NCI-H2171 (cell line): ENCODE measurements at regions not wholly inside any gene's neighbourhood (a gene's known extent, or its start where the extent isn't known, plus 50 kb on each side); places are given as distances from the start of the nearest gene placed in this dataset.

Source experiments
- DNase-seq: peaks from one replicate; lab custom pipeline; 2025; lab: John Stamatoyannopoulos, UW

DNA sequence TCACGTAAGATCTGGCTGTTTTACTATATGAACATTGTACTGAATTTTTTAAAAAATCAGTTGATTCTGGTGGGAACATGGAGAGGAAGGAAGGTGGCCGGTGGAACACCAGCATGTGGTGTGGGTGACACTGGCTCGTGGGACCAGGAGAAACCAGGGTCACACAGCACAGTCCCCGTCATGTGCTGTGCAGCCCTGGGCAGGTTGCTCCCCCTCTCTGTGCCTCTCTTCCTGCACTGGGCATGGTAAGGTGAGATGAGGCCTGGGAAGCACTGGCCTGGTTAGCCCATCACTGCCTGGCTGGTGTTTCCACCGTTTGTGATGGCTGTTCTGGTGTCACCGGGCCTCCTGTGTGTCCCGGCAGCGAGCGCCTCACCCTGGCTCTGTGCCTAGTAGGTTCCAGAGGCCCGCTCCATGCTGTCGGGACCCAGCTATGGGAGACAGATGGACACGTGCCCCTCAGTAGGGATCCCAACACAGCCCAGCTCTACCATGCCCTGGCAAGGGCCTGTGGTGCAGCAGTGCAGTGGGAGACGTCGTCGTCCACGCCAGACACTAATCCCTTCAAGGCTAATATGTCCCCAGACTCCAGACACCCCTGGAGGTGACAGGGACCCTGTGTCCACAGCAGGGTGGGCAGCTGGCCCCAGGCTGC, 88.2 kb upstream of the LINC01488 start:
- no peak for DNase-seq

DNA sequence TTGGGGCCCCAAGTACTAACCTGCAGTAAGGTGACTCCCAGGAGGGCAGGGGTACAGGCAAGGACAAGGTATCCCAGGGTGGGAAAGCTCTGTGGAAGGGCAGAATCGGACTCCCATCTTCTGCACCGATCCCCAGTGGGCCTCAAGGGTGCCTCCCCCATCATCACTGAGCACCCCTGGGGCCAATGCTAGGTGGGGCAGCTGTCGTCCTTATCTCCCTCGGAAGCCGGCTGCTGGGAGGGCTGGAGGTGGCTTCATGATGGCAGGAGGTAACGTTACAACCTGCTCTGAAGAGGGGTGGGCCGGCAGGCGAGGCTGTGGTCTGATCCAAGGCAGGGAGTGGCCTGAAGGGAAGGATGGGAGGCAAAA, 87.6 kb upstream of the LINC01488 start:
- DNase-seq: no peak

DNA sequence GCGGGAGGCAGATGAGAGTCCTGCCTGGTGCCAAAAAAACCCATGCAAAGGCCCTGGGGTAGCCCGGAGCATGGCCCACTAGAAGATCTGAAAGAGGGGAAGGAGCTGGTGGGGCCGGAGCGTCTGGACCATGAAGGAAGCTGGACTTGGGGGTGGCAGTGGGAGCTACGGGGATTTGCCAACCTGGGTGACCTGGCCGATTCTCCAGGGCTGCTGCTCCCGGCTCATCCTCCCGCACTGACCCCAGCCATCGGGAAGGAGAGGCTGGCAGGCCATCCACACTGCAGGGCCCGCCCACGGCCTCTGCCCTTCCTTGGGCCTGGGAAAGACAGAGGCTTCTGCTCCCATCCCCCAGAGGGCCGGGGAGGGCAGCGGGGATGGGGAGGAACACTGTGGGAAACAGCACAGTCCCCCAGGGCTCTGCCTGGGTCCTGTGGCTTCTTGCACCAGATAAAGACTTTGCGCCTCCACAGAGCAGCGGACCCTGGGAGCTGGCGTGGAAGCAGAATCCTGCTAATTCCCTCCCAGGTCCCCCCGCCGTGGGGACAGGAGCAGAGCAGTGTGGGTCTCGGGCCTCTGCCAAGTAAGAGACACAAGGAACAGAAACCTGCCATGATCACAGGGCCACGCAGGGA, 87.1 kb upstream of the LINC01488 start:
- DNase-seq: no peak

DNA sequence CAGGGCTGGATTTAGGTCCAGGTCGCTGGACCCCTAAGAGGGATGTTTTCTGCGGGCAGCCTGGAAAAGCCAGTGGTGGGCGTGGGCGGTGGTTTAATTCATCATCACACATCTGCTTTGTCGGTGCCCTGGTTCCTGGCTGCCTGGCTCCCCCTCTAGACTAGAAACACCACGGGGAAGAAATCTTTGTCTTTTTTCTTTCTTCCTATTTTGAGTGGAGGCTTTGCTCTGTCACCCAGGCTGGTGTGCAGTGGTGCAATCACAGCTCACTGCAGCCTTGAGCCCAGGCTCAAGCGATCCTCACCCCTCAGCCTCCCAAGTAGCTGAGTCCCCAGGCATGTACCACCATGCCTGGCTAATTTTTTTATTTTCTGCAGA, 86.6 kb upstream of the LINC01488 start:
- no peak for DNase-seq

DNA sequence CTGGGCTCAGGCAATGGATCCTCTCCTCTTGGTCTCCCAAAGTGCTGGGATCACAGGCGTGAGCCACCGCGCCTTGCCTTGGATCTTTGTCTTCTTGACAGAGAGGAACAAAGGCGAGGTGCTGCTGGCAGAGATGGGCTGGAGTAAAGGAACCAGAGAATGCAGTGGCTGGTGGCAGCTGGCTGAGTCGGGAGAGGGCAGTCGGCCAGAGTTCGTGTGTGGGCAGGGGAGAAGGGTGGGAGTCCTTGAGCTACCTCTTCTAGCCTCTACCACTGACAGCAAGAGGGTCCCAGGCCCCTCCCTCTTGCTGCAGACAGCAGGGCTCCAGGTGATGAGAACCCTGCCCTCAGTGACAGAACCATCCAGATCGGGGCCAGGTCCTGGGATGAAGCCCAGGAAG, 86.2 kb upstream of the LINC01488 start:
- no peak for DNase-seq

DNA sequence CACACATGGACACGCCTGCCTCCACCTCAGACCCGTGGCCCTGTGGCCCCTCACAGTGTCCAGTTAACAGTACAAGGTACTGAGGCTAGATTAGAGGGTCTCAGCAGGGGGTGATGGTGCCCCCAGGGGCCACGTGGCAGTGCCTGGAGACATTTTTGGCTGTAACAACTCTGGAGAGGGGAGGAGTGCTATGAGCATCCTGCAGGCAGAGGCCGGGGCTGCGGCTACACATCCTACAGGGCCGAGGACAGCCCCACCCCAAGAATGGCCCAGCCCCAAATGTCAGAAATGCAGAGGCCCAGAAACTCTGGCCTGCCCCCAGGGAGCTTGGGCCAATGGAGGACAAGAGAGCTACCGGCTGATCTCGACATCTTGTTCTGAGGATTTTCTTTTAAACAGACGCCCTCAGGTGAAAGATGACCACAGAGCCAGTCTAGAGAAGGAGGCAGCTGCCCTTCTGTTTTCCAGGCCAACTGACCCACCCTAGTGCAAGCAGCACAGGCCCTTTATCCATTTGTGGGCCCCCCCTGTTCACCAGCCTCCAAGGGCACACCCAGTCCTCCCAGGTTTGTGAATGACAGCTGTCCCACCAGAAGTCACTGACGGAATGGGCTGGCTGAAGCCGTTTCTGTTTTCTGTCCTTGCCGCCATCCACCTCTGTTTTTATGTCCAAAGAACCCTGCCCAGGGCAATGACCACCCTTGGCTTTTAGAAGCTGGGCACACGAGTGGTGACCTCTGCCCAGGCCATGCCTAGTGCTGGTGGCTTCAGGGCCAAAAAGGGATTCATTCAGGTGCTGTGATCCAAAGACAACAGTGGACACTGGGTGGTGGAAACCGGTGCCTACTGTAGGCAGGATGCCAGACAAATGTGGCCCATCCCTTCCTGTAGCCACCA, 85.2 kb upstream of the LINC01488 start:
- DNase-seq: no peak

DNA sequence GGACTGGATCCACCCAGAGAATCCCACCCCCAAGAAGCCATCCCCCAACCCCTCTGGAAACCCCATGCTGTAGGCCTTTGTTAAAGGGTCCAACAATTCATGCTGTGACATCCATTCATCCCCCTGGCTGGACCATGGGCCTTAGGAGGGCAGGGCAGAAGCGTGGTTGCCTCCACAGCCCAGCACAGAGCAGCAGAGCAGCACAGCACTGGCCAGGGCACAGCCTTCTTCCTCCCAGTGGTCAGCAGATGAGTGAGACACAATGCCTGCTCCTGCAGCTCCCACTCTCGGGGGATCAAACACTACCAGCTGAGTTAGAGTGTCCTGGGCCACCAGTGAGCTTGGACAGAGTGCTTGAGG, 84.5 kb upstream of the LINC01488 start:
- DNase-seq: no peak

DNA sequence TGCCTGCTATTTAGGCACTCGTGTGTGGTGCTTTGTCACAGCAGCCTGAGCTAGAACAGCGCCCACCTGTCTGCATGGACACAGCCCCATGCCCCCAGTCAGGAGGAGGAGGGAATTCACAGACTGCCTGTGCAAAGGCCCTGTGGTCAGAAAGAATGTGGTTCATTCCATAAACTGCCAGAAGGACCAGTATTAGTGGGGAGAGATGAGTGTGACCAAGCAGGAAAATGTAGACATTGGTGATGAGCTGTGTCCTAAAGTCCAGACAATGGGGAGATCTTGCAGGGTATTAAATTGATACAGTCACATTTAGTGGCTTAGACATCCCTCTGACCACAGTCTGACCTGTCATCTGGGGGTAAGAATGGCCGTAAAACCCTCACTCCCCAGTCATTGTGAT, 83.7 kb upstream of the LINC01488 start:
- DNase-seq: no peak

DNA sequence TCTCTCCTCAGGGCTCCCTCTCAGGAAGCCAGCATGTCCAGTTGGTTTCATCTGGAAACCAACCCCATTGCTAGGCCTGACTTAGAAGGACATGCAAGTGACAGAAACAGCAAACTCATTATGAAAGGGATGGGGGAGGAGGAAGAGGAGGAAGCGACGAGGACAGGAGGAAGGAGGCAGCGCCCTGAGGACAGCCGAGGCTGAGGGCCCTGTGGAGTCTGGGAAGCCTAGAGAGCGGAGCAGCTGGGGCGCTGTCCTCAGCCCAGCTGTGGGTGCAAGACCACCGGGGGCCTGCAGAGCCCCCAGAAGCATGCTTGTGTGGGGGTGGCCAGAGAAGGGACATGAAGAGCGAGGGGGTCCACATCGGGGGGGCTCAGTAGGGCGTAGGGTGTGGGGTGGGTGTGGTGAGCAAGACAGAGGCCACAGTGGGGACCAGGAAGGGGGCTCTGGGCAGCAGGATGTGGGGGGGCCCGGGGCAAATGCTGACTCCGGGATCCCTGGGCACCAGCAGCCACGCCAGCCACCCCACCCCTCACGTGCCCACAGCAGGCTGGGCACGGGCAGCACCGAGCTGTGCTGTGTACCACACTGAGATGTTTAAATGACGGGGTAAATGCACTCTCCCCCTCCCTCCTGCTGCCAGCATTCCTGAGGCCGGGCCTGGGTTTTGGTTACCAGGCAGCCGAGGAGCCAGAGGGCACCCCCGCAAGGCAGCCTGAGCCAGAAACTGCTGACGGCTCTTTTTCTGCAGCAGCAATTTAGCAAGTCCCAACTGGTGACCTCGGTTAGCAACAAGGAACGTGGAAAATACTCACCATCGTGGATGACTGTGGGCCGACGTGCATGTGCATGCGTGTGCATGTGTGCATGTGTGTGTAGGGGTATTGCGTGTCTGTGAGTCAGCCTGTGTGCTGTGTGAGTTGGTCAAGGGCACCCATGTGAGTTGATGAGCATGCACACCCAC, 82.7 kb upstream of the LINC01488 start:
- DNase-seq: no peak

DNA sequence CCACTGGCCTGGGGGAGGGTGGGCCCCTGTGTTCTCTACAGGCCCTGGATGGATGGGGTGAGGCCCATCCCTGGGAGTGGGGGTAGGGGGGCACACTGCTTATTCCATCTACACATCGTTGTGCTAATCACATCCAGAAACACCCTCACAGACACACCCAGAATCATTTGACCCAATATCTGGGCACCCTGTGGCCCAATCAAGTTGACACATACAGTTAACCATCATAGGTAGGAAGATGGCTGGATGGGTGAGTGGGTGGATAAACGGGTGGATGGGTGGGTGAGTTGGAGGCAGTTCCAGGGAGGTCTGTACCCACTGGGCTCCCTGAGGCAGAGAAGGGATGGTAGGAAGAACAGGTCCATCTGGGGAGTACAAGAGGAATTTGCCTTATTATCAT, 81.3 kb upstream of the LINC01488 start:
- DNase-seq: no peak

DNA sequence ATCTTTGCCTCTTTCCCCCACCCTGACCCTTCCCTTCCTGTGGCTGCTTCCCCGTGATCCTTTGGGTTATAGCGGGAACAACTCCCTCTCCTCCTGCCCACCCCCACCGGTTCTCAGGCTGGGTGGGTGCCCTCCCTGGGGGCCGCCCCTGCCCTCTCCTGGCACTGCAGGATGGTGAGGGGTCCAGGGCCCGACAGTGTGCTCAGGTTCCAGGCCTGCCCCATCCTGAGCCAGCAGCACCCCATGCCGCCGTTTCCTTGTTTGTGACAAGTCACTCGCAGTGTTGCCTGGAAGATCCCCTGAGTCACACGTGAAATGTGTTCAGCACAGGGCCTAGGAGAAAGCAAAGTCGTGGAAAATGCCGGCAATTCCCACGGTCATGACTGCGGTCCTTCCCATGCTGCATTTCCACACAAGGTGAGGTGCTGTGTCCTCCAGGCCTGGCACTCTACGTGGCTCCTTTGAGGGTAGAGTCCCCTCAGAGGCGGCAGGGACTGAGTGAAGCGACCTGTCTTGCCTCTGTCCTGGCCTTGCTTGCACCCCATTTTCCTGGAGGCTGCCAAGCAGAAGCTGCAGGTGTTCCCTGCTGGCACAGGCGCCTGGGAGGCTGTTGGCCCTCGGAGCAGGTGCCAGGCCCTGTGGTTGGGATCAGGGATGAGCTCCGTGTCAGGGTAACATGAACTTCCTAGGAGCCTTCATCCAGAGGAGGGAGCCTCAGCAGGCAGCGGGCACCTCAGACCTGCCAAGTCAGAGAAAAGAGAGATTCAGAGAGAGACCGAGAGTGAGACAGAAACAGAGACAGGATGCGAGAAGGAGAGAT, 80.5 kb upstream of the LINC01488 start:
- no peak for DNase-seq

DNA sequence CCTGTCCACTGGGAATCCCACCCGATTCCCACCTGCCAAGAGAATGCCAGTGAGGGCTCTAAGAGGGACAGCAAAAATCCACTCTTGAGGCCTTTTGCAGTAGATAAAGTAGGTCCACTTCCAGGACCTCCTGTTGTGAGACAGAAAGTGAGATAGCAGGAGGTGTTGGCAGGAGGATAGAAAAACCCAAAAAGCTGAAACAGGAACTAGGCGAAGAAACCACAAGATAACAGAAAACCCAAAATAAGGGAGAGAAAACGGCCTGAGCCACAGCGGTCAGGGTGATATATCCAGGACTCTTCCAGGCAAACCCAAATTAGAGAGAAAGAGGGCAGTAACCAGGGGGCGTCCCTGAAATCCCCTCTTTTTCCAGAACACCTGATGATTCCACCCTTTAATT, 79.7 kb upstream of the LINC01488 start:
- no peak for DNase-seq

DNA sequence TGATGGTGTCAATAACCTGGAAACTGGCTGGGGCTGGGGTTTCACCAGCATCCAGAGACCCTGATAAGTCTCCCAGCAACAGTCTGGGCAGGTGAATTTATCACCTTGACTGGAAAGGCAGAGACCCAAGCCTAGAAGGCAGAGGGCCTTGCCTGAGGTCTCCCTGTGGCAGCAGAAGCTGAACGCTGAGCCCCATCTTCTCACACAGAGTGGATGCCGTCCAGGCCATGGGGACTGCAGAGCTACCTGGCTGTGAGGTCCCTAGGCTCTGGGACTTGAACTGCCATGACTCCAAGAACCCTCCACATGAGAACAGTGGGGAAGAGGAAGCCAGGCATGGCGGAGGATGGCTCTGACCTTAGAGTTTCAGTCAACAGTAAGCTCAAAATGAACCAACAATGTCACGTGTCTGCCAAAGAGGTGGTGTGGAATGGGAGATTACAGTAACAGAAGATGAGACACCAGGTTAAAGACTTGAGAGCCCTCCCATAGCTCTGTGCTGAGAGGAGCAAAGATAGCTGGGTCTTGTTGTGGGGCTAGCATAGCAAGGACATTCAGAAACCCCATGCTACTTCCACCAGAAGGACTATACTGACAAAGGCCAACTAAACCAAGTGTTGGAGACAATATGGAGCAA, 79.1 kb upstream of the LINC01488 start:
- DNase-seq: no peak

DNA sequence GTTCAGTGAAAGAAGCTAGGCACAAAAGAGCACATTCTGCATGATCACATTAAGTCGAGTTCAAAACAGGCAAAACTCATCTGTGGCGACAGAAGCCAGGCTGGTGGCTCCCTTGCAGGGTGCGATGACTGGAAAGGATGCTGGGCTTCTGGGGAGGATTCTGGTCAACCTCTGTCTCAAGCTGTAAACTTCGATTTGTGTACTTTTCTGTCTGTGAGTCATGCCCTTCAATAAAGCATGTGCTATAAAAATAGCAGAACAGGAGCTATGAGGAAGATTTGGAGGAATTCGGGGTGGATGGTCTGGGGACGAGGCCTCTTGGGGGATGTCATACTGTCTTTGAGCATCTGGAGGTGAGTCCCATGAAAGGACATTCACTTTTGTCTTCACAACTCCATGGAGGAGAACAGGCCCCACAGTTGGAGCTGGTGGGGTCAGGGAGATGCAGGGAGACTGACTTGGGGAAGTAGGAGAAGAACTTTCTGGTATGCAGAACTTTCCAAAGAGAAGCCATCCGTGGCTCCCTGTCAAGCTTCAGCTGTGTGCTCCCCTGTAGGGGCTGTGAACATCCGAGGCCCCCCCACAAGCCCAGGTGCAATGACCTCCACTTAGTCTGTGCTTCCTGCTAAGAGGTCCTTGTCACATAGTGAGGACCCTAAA, 77.8 kb upstream of the LINC01488 start:
- no peak for DNase-seq

DNA sequence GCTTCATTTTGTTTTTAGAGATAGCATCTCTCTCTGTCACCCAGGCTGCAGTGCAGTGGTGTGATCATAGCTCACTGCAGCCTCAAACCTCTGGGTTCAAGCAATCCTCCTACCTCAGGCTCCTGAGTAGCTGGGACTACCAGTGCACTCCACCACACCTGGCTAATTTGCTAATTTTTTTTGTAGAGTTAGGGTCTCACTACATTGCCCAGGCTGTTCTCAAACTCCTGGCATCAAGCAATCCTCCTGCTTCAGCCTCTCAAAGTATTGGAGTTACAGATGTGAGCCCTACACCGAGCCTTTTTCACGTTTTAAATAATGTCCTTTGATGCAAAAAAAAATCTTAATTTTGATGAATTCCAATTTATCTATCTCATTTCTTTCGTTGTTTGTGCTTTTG, 75.4 kb upstream of the LINC01488 start:
- no peak for DNase-seq

DNA sequence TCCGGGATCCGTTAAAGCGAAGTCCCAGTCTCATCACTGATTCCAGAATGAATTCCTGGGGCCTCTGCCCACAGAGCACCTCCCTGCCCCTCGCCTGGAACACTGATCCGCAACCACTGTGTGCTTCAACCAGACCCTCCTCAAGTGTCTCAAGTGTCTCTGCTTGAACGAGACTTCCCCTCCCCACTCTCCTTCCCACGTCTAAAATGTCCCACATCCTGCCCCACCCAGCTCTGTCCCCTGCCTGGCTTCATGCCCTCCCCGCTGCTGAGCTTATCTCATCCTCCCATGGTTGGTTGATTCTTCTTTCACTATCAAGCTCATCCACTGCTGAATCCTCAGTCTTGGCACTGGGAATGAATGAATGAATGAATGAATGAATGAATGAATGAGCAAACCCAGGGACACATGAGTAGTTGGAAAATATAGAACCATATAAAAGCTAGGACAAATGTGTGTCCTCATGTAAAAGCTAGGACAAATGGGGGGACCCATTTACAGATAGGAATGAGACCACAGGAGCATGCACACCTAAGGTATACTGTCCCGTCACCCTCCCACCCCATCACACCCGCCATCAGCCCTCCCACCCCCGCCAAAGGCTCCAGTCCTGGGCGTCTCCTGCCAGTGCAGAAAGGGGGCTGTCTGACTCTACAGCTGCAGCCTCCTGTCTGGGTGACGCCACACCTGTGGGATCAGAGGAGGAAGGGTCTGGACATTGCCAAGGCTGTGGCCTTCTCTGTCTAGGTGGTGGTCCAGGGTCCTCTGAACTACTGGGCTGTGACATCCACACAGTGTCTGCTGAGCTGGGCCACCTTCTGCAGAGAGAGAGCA, 71.4 kb upstream of the LINC01488 start:
- no peak for DNase-seq

DNA sequence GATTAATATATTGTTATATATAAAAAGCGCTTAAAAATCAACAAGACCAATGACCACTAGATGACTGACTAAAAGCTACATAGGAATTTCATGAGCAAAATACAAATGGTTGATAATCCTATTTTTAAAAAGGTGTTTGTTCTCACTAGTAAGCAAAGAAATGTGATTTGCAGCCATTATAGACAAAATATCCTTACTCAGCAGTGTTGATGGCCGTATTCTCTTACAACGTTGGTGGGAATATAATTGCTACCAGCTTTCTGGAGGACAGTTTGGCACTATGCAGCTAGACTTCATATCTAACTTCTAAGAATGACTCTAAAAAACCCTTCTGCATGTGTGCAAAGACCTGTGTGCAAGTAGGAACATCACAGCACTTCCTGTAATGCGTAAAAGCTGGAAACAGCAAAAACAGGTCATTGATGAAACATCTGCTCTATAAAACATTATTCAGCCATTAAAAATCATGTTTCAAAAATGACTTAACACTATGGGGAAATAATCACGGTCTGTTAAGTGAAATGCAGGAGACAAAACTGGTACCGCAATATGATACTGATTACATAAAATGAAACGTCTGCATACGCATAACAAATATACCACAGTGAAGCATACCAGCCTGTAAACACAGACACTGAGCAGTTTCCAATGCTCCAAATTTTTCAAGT, 70.1 kb upstream of the LINC01488 start:
- no peak for DNase-seq

DNA sequence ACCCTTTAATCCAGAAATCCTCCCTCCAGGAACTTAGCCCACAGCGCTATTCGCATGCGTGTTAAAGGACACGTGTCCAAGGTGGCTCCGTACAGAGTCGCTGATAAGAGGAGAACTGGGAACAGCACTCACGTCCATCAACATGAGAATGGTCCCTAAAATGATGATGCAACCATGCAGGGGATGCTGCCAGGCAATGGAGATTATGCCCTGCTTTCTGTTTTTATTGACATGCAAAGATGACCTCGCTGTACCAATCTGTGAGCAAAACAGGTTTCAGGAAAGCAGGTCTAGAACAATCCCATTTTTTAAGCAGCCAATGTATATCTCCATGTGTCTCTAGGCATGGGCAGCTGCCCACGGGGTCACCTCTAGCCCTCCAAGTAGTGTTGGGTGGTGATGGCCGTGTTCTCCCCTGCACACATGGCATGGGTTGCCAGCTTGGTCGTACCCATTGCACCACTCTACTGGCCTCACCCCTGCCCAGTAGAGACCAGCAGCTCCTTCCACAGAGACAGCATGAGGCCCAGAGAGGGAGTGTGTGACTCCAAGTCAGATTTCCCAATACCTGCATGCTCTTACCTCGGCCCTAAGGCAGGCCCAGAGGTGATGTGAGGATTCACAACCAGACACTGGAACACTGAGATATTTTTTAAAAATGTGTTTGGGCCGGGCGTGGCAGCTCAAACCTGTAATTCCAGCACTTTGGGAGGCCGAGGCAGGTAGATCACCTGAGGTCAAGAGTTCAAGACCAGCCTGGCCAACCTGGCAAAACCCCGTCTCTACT, 68.3 kb upstream of the LINC01488 start:
- DNase-seq: no peak
